CD4-positive, alpha-beta T cell (primary cell): ENCODE measurements at regions not wholly inside any gene's neighbourhood (a gene's known extent, or its start where the extent isn't known, plus 50 kb on each side); places are given as distances from the start of the nearest gene placed in this dataset.

ENCODE experiments used
- ATAC-seq: fragments of 200-7000 bp; cut with Tn5 transposase; one replicate; pipeline ENCODE4 v1.10.0; 2022; ENCODE audit warnings: mild to moderate bottlenecking; ENCODE audit not compliant: poor library complexity
- CTCF ChIA-PET: fragments of 350-600 bp; sonication (Branson Sonifier 250); formaldehyde crosslinking; loops from one replicate; lab custom pipeline; 2021; ENCODE audit warnings: antibody characterized with exemption, inconsistent platforms; lab: Charles Lee
- POLR2A ChIA-PET: fragments of 350-600 bp; sonication (Branson Sonifier 250); formaldehyde crosslinking; loops from one replicate; lab custom pipeline; 2021; ENCODE audit warnings: antibody characterized with exemption, inconsistent platforms; lab: Charles Lee
- DNase-seq, 14 experiments: peaks; one replicate each; pipeline ENCODE4 v3.0.0-alpha.2; 2013 to 2020; ENCODE audit warnings: mixed read lengths in 2 of 14
- H3K27ac ChIP-seq, 2 donors: one replicate each; pipeline versions ENCODE4 v1.5.1 to v1.7.0; 2013; ENCODE audit warnings: low read length in 2 of 2, low read depth in 1 of 2, mild to moderate bottlenecking in 1 of 2
- H3K27me3 ChIP-seq, 2 experiments: 1 replicate in 1 of 2; 2 replicates in 1 of 2; pipeline versions ENCODE4 v1.6.1 to v1.7.0; 2013; ENCODE audit warnings: low read length in 2 of 2, control low read depth in 1 of 2, mild to moderate bottlenecking in 1 of 2, moderate library complexity in 1 of 2; ENCODE audit not compliant: insufficient read depth in 2 of 2, control insufficient read depth in 1 of 2
- H3K36me3 ChIP-seq: one replicate; pipeline ENCODE4 v1.6.1; 2013; ENCODE audit warnings: low read length, control low read depth; ENCODE audit not compliant: insufficient read depth
- H3K4me1 ChIP-seq: one replicate; pipeline ENCODE4 v1.6.1; 2013; ENCODE audit warnings: low read length, control low read depth; ENCODE audit not compliant: insufficient read depth
- H3K4me3 ChIP-seq: one replicate; pipeline ENCODE4 v1.5.1; 2013; ENCODE audit warnings: mild to moderate bottlenecking, low read length, moderate library complexity
- H3K9me3 ChIP-seq, 2 experiments: 1 replicate in 1 of 2; 2 replicates in 1 of 2; pipeline versions ENCODE4 v1.6.1 to v1.7.0; 2013; ENCODE audit warnings: low read length in 2 of 2, mild to moderate bottlenecking in 2 of 2, control low read depth in 1 of 2, moderate library complexity in 1 of 2; ENCODE audit not compliant: control insufficient read depth in 1 of 2, insufficient read depth in 1 of 2
- H3K27ac Mint-ChIP-seq: one replicate; pipeline ENCODE4 v1.8.0; 2020; ENCODE audit warnings: mixed read lengths
- H3K27me3 Mint-ChIP-seq: one replicate; pipeline ENCODE4 v1.8.0; 2021; ENCODE audit warnings: mixed read lengths
- H3K36me3 Mint-ChIP-seq: one replicate; pipeline ENCODE4 v1.8.0; 2021; ENCODE audit warnings: low read depth, mixed read lengths
- H3K4me1 Mint-ChIP-seq: one replicate; pipeline ENCODE4 v1.8.0; 2021; ENCODE audit warnings: low read depth, mixed read lengths
- H3K4me3 Mint-ChIP-seq: one replicate; pipeline ENCODE4 v1.8.0; 2020; ENCODE audit warnings: mild to moderate bottlenecking, mixed read lengths
- H3K9me3 Mint-ChIP-seq: one replicate; pipeline ENCODE4 v1.8.0; 2020; ENCODE audit warnings: mixed read lengths
- intact Hi-C, 2 experiments: fragments of 100-400 bp; cut with DNase I in 1 of 2; cut with micrococcal nuclease in 1 of 2; formaldehyde crosslinking; loops; one replicate each; pipeline versions ENCODE4 v1.15.1 to v1.9.0; 2023 to 2025; cut with DNase I, micrococcal nuclease
- TF ChIP-seq, protein P1 (sequence below): fragments of 200-600 bp; IDR thresholded peaks from one replicate; pipeline ENCODE4 v1.8.0; 2022; ENCODE audit warnings: antibody characterized with exemption, mild to moderate bottlenecking

DNA sequence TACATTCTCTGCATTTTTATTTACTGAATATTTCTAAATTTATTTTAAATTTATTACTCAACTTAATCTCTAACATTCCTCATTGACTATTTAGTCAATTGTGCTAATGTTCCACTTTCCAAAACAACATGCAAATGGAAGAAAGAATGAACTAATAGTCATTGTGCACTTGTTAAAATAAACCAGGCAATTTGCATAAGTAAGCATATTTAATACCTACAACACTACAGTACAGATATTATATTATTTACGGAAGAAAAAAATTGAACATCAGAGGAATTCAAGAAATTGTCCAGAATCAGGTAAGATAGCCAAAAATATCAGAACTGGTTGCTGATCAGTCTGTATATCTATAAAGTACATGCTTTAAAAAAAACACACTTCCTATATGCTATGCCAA, 320.5 kb downstream of the CENPW start:
- intact Hi-C loops, result no loop called here
- ChIA-PET CTCF (no interaction called here), POLR2A (no interaction called here)
- no peaks in the 10 kb centered on the region for H3K4me1 ChIP-seq
- Mint-ChIP-seq H3K4me3 (no peak overlapping the region), H3K4me1 (no peaks in the 10 kb centered on the region), H3K27ac (no peak overlapping the region), H3K27me3 (no peaks in the 10 kb centered on the region), H3K9me3 (no peaks in the 10 kb centered on the region), H3K36me3 (no peaks in the 10 kb centered on the region)
- TF ChIP-seq, protein P1, sequence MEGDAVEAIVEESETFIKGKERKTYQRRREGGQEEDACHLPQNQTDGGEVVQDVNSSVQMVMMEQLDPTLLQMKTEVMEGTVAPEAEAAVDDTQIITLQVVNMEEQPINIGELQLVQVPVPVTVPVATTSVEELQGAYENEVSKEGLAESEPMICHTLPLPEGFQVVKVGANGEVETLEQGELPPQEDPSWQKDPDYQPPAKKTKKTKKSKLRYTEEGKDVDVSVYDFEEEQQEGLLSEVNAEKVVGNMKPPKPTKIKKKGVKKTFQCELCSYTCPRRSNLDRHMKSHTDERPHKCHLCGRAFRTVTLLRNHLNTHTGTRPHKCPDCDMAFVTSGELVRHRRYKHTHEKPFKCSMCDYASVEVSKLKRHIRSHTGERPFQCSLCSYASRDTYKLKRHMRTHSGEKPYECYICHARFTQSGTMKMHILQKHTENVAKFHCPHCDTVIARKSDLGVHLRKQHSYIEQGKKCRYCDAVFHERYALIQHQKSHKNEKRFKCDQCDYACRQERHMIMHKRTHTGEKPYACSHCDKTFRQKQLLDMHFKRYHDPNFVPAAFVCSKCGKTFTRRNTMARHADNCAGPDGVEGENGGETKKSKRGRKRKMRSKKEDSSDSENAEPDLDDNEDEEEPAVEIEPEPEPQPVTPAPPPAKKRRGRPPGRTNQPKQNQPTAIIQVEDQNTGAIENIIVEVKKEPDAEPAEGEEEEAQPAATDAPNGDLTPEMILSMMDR, result no peak
- no peaks in the 10 kb centered on the region for H3K9me3 ChIP-seq
- no peaks in the 10 kb centered on the region for H3K27me3 ChIP-seq
- ATAC-seq, result no peak
- H3K27ac ChIP-seq, result no peak overlapping the region
- H3K36me3 ChIP-seq, result no peaks in the 10 kb centered on the region
- no peak for DNase-seq
- no peak overlapping the region for H3K4me3 ChIP-seq

DNA sequence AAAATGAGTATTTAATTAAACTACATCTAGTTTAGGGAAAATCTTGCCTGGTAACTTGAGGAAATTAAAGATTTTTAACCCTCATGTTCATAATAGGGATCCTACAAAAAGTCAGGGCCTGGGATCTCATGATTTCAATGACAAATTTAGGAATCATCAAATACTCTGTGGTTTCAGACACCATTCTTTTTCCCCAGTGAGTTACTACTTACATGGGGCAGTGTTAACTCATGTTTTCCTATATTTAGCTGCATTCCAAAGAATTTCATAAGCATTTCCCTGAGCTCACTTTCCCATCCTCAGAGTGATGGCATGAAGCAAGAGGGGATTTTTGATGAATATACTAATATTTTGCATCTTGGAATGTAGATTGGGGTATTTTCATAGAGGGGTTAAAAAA, 321.7 kb downstream of the CENPW start:
- Histone ChIP-seq H3K27ac (no peak overlapping the region), H3K4me3 (no peak overlapping the region), H3K36me3 (no peaks in the 10 kb centered on the region), H3K4me1 (no peaks in the 10 kb centered on the region), H3K9me3 (no peaks in the 10 kb centered on the region), H3K27me3 (no peaks in the 10 kb centered on the region)
- intact Hi-C loops, result no loop called here
- H3K4me1 Mint-ChIP-seq, result no peaks in the 10 kb centered on the region
- POLR2A ChIA-PET, result no interaction called here
- no peak for DNase-seq
- TF ChIP-seq, protein P1, result no peak
- no peak overlapping the region for H3K27ac Mint-ChIP-seq
- H3K36me3 Mint-ChIP-seq, result no peaks in the 10 kb centered on the region
- H3K9me3 Mint-ChIP-seq, result no peaks in the 10 kb centered on the region
- no peak overlapping the region for H3K4me3 Mint-ChIP-seq
- H3K27me3 Mint-ChIP-seq, result no peaks in the 10 kb centered on the region
- CTCF ChIA-PET, result no interaction called here
- no peak for ATAC-seq

DNA sequence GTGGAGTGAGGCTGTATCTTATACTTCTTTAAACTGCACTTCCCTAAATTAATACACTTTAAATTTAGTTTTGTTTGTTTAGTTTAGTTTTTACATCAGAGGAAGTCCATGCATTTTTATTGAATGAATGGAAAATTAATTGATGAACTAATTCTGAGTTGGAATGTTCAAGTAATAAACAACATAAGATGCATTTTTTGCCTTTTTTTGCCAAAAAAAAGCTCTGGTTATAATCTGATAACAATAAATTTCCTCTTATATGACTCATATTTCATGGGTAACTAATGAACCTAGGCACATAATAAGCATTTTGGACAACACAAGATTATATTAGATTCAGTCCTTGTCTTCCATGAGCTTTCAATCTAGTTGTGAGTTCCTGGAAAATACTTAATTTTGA, 323.1 kb downstream of the CENPW start:
- no peak overlapping the region for H3K27ac ChIP-seq
- H3K27me3 ChIP-seq, result no peaks in the 10 kb centered on the region
- no peak overlapping the region for H3K4me3 Mint-ChIP-seq
- H3K27ac Mint-ChIP-seq, result no peak overlapping the region
- no peaks in the 10 kb centered on the region for H3K4me1 ChIP-seq
- CTCF ChIA-PET, result no interaction called here
- no peaks in the 10 kb centered on the region for H3K36me3 ChIP-seq
- H3K27me3 Mint-ChIP-seq, result no peaks in the 10 kb centered on the region
- no peaks in the 10 kb centered on the region for H3K9me3 ChIP-seq
- H3K36me3 Mint-ChIP-seq, result no peaks in the 10 kb centered on the region
- H3K4me3 ChIP-seq, result no peak overlapping the region
- no peak for DNase-seq
- no peaks in the 10 kb centered on the region for H3K9me3 Mint-ChIP-seq
- no peak for ATAC-seq
- TF ChIP-seq, protein P1, result no peak
- POLR2A ChIA-PET, result interaction anchor here (1.1 kb wide), 1 partner anchor 30 kb away, joined by 3 read pairs; no protein-coding TSS in a partner anchor
- no peaks in the 10 kb centered on the region for H3K4me1 Mint-ChIP-seq
- intact Hi-C loops, result no loop called here
